GM19043 (cell line): ENCODE measurements at regions not wholly inside any gene's neighbourhood (a gene's known extent, or its start where the extent isn't known, plus 50 kb on each side); places are given as distances from the start of the nearest gene placed in this dataset.

Source experiments
- ATAC-seq: cut with Tn5 transposase; IDR thresholded peaks from one replicate; pipeline ENCODE4 v1.9.1; 2021; ENCODE audit warnings: low read depth; ENCODE audit not compliant: unreplicated experiment

DNA sequence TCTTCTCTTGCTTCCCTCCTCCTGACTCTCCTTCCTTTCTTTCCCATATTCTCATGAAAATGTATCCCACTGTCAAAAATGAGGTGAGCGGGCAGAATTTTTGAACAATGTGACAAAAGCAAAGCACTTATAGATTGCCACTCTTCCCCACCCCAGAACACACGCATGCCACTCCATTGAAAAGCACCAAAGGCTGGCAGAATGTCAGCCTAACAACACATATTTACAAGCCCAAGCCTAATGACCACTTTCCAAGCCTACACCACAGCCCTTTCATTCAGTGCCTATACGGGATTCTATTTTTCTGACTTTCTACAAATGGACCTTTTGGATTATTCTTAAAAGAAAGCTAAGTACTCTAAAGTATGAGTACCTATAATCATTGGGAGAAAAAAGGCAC is 62.9 kb upstream of the METAP2 start:
- ATAC-seq: no peak

- ATAC-seq: no peak
Measured at GRCh38 chr12:95411466-95411865, 62.5 kb upstream of the METAP2 start.

GRCh38 chr12:95412482-95413311 is 61.3 kb upstream of the METAP2 start:
- ATAC-seq: no peak

DNA sequence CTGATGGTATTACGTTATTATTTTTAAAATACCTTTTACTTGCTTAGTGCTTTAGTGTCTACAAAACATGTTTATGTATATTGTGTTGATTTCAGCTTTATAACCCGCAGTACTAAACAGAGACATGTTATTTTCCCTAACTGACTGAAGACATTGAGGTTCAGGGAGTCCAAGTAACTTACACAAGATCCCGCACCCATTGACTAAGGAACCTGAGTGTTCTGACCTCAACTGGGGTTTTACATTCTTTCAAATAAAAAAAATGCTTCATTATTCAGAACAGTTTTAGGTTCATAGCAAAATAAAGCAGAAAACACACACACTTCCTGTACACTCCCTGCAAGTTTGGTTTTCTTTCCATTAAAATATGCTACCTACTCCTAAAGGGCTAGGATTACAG is 60.4 kb upstream of the METAP2 start:
- no peak for ATAC-seq

DNA sequence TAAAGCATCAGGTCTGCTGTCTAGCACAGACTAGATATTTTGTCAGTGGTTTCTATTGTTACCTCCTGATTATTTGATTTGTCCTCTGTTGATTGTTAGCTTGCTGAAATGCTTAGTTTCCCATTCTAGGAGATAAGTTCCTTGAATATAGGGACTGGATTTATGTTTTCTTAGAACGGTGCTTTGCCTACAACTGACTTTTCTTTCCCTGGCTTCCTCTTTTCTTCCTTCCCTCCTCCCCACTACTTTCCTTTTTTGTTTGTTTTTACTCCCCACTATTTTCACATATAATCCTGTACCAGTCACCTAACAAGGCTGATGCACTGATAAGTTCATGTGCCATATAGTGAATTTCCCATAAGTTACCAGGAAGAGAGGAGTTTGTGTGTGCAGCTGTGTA is 58.5 kb upstream of the METAP2 start:
- no peak for ATAC-seq

DNA sequence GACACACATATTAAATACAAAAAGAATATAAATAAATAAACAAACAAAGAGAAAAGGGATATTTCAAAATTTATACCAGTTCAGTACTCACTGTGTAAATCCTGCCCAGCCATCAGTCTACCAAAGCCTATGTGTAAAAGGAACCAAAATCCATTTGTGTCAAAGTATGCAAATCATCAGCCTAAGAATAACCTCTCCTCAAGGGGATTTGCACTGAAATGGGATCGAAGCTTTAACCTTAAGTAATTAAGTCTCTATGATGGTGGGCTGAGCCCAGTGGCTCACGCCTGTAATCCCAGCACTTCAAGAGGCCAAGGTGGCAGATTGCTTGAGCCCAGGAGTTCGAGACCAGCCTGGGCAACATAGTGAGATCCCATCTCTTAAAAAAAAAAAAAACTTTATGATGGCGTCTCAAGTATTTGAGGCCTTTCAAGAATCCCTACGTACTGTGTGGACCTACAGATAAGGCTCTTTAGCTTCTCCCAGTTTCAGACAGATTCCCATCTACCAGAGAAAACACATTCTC is 57.8 kb upstream of the METAP2 start:
- ATAC-seq: no peak

DNA sequence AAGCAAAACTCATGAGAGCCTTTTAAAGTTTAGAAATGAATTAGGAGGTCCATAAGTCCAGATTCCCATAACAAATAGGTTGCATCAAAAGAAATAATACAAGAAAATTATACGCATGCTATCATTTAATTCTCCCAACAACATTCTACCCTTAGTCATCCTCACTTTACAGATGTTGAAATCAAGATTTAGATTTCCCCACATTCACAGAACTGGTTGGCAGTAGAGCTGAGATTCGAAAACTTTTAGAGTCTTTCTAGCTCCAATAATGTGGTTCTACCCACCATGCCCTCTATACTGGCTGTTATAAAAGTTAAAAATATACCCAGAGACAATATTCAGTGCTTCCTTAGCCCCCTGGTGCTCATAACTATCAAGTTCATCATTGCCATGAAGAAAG is 56.6 kb upstream of the METAP2 start:
- ATAC-seq: no peak

DNA sequence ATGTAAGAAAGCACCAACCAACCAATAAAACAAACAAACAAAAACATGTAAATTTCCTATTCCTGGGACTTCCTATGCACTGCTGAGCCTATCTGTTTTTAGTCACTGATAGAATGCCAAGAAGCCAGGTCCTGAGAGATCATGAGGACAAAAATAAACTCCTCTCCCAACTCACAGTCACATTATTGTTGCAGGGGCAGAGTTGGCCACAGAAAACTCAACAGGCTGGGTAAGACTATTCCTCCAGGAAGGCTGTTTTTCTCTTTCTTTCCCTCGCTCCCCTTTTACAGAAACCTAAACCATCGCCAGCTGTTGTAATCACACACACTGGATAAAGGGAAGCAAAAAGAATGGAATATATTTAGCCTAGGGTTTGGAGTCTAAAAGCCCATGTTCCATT is 55.8 kb upstream of the METAP2 start:
- no peak for ATAC-seq
